ENCODE measurements at regions not wholly inside any gene's neighbourhood (a gene's known extent, or its start where the extent isn't known, plus 50 kb on each side); places are given as distances from the start of the nearest gene placed in this dataset.

DNA sequence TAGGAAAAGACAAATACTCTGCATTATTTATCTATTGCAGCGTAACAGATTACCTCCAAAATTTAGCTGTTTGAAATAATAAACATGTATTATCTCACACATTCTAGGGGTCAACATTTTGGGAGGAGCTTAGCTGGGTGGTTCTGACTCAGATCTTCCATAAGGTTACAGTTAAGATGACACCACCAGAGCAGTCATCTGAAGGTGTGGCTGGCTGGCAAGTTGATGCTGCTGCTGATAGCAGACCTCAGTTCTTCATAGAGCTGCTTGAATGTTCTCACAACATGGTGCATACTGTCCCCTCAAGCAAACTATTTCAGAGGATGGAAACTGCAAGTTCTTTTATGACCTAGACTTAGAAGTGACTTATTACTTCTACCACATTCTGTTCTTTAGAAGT, 146.3 kb upstream of the FSTL4 start:
- ChIA-PET POLR2A (no interaction called here), CTCF (no interaction called here)
- H3K27me3 ChIP-seq (ENCODE audit: control insufficient read depth in 1 of 2, insufficient read depth in 2 of 2, low read length in 2 of 2), result peaks cover 17 to 18% of the 10 kb centered on the region in 2 experiments
- no peak for TF ChIP-seq CTCF (IDR thresholded peaks at IDR 0.05)
- H3K4me3 ChIP-seq (ENCODE audit: low read length), result no peak overlapping the region
- Mint-ChIP-seq H3K9me3 (no peaks in the 10 kb centered on the region), H3K27ac (no peak overlapping the region), H3K27me3 (peaks cover 29% of the 10 kb centered on the region), H3K4me3 (no peak overlapping the region), H3K36me3 (ENCODE audit: low read depth) (no peaks in the 10 kb centered on the region), H3K4me1 (ENCODE audit: low read depth) (no peaks in the 10 kb centered on the region)
- H3K9me3 ChIP-seq (ENCODE audit: control insufficient read depth in 1 of 2, insufficient read depth in 1 of 2, low read length in 2 of 2), result no peaks in the 10 kb centered on the region
- no peaks in the 10 kb centered on the region for H3K36me3 ChIP-seq (ENCODE audit: insufficient read depth, low read length)
- no peak for ATAC-seq (ENCODE audit: poor library complexity)
- DNase-seq, result no peak
- no peaks in the 10 kb centered on the region for H3K4me1 ChIP-seq (ENCODE audit: insufficient read depth, low read length)
- H3K27ac ChIP-seq (ENCODE audit: low read depth in 1 of 2, low read length in 2 of 2), result no peak overlapping the region
- intact Hi-C loops (cut with DNase I, micrococcal nuclease), result loop anchor here in 1 of 2 experiments (10.0 kb wide), 1 partner anchor 106 kb away; no protein-coding TSS in a partner anchor

DNA sequence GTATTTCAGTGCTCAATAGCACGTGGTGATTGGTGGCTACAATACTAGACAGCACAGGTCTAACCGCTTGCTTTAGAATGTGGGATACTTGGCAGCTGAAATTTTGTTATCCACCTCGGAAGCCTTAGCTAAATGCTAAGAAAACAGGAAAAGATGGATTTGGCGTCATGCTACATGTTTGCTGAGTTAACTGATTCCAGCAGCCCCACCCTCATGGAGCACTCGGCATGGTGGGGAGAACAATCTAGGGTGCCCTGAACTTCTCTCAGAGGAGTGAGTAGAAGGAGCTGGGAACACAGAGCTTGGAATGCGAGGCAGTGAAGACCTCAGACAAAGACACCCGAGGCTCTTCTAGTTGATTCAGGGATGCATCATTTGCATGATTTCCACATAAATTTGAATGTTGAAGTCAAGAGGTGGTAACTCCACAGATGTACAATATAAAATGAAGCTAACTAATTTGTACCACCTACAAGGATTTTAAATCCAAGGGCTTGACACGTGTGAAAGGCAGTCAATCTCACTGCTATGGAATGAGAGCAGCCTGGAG, 145.1 kb upstream of the FSTL4 start:
- H3K9me3 ChIP-seq (ENCODE audit: control insufficient read depth in 1 of 2, insufficient read depth in 1 of 2, low read length in 2 of 2), result no peaks in the 10 kb centered on the region
- H3K4me1 ChIP-seq (ENCODE audit: insufficient read depth, low read length), result no peaks in the 10 kb centered on the region
- no peak overlapping the region for H3K27ac ChIP-seq (ENCODE audit: low read depth in 1 of 2, low read length in 2 of 2)
- peaks cover 12 to 14% of the 10 kb centered on the region in 2 experiments for H3K27me3 ChIP-seq (ENCODE audit: control insufficient read depth in 1 of 2, insufficient read depth in 2 of 2, low read length in 2 of 2)
- TF ChIP-seq CTCF (IDR thresholded peaks at IDR 0.05), result no peak
- ChIA-PET POLR2A (no interaction called here), CTCF (no interaction called here)
- no peaks in the 10 kb centered on the region for H3K36me3 ChIP-seq (ENCODE audit: insufficient read depth, low read length)
- H3K4me3 ChIP-seq (ENCODE audit: low read length), result no peak overlapping the region
- H3K4me3 Mint-ChIP-seq, result no peak overlapping the region
- no peaks in the 10 kb centered on the region for H3K36me3 Mint-ChIP-seq (ENCODE audit: low read depth)
- no peaks in the 10 kb centered on the region for H3K4me1 Mint-ChIP-seq (ENCODE audit: low read depth)
- DNase-seq (no peak), ATAC-seq (ENCODE audit: poor library complexity) (no peak)
- H3K27me3 Mint-ChIP-seq, result peaks cover 19% of the 10 kb centered on the region
- H3K27ac Mint-ChIP-seq, result no peak overlapping the region
- intact Hi-C loops (cut with DNase I, micrococcal nuclease), result loop anchor here in 1 of 2 experiments (10.0 kb wide), 1 partner anchor 107 kb away; no protein-coding TSS in a partner anchor
- no peaks in the 10 kb centered on the region for H3K9me3 Mint-ChIP-seq

DNA sequence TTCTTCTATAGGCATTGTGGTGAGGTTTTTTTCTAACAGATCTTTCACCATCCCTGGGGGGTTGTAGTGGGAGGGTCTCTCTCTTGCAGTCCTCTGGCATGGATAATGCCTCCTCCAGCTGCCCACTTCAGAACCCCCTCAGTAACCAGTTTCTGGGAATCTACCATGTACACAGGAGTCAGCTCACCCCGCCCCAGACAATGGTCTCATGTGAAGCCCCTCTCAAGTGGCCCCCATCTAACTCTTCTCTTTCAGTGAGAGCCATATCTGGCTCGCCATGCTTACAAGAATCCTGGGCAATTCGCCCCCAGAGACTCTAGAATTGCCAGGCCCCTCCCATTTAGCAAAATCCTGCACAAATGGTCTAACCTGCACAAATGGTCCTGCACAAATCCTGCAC, 144.4 kb upstream of the FSTL4 start:
- H3K4me1 Mint-ChIP-seq (ENCODE audit: low read depth), result no peaks in the 10 kb centered on the region
- no peaks in the 10 kb centered on the region for H3K9me3 ChIP-seq (ENCODE audit: control insufficient read depth in 1 of 2, insufficient read depth in 1 of 2, low read length in 2 of 2)
- peaks cover 21% of the 10 kb centered on the region for H3K27me3 Mint-ChIP-seq
- ChIA-PET POLR2A (no interaction called here), CTCF (no interaction called here)
- H3K27ac Mint-ChIP-seq, result no peak overlapping the region
- peaks cover 12 to 14% of the 10 kb centered on the region in 2 experiments for H3K27me3 ChIP-seq (ENCODE audit: control insufficient read depth in 1 of 2, insufficient read depth in 2 of 2, low read length in 2 of 2)
- no peaks in the 10 kb centered on the region for H3K9me3 Mint-ChIP-seq
- TF ChIP-seq CTCF (IDR thresholded peaks at IDR 0.05), result no peak
- H3K4me1 ChIP-seq (ENCODE audit: insufficient read depth, low read length), result no peaks in the 10 kb centered on the region
- no peak overlapping the region for H3K4me3 ChIP-seq (ENCODE audit: low read length)
- DNase-seq (no peak), ATAC-seq (ENCODE audit: poor library complexity) (no peak)
- no peaks in the 10 kb centered on the region for H3K36me3 ChIP-seq (ENCODE audit: insufficient read depth, low read length)
- H3K36me3 Mint-ChIP-seq (ENCODE audit: low read depth), result no peaks in the 10 kb centered on the region
- H3K4me3 Mint-ChIP-seq, result no peak overlapping the region
- no peak overlapping the region for H3K27ac ChIP-seq (ENCODE audit: low read depth in 1 of 2, low read length in 2 of 2)
- intact Hi-C loops (cut with DNase I, micrococcal nuclease), result loop anchor here in 1 of 2 experiments (10.0 kb wide), 1 partner anchor 108 kb away; no protein-coding TSS in a partner anchor
